GM23338 (cell line): ENCODE measurements at regions not wholly inside any gene's neighbourhood (a gene's known extent, or its start where the extent isn't known, plus 50 kb on each side); places are given as distances from the start of the nearest gene placed in this dataset.

Source experiments
- ATAC-seq: fragments of 200-7000 bp; cut with Tn5 transposase; 3 replicates; pipeline ENCODE4 v1.9.1; 2020
- DNase-seq: peaks from one replicate; pipeline ENCODE4 v3.0.0-alpha.2; 2015; ENCODE audit warnings: low spot score
- H2AFZ ChIP-seq: fragments of 200-600 bp; sonication (generic); 2 replicates; pipeline ENCODE4 v1.8.0; 2016; ENCODE audit warnings: antibody characterized with exemption, mild to moderate bottlenecking, moderate library complexity
- H3F3A ChIP-seq: fragments of 200-600 bp; sonication (generic); replicated peaks from 2 replicates; pipeline ENCODE4 v1.8.0; 2017; ENCODE audit warnings: antibody characterized with exemption, mixed run types, low read depth
- H3K27ac ChIP-seq: fragments of 200-600 bp; sonication (generic); 2 replicates; pipeline ENCODE4 v1.6.1; 2016; ENCODE audit warnings: low read depth
- H3K27me3 ChIP-seq: fragments of 200-600 bp; sonication (generic); 2 replicates; pipeline ENCODE4 v1.8.0; 2016; ENCODE audit warnings: mild to moderate bottlenecking, mixed run types, moderate library complexity; ENCODE audit not compliant: insufficient read depth
- H3K36me3 ChIP-seq: fragments of 200-600 bp; sonication (generic); 2 replicates; pipeline ENCODE4 v1.8.0; 2016; ENCODE audit warnings: mild to moderate bottlenecking; ENCODE audit not compliant: insufficient read depth
- H3K4me1 ChIP-seq: fragments of 200-600 bp; sonication (generic); 2 replicates; pipeline ENCODE4 v1.8.0; 2016; ENCODE audit warnings: mild to moderate bottlenecking, moderate library complexity; ENCODE audit not compliant: insufficient read depth
- H3K4me2 ChIP-seq: fragments of 200-600 bp; sonication (generic); 2 replicates; pipeline ENCODE4 v1.7.1; 2017; ENCODE audit warnings: mixed run types
- H3K4me3 ChIP-seq: fragments of 200-600 bp; sonication (generic); 2 replicates; pipeline ENCODE4 v1.6.1; 2016; ENCODE audit warnings: mixed run types
- H3K79me2 ChIP-seq: fragments of 200-600 bp; sonication (generic); replicated peaks from 2 replicates; pipeline ENCODE4 v1.8.0; 2017; ENCODE audit warnings: mild to moderate bottlenecking; ENCODE audit not compliant: insufficient read depth
- H3K9me2 ChIP-seq: fragments of 200-600 bp; sonication (generic); 2 replicates; pipeline ENCODE4 v1.8.0; 2017; ENCODE audit not compliant: insufficient read depth
- H4K20me1 ChIP-seq: fragments of 200-600 bp; sonication (generic); replicated peaks from 2 replicates; pipeline ENCODE4 v1.8.0; 2017; ENCODE audit warnings: mild to moderate bottlenecking; ENCODE audit not compliant: insufficient read depth
- H3K27ac Mint-ChIP-seq: 2 replicates; pipeline ENCODE4 v1.8.0; 2020; ENCODE audit warnings: inconsistent platforms, mild to moderate bottlenecking, moderate library complexity, mixed read lengths
- H3K27me3 Mint-ChIP-seq: 3 replicates; pipeline ENCODE4 v1.8.0; 2022; ENCODE audit warnings: low read depth, mild to moderate bottlenecking, moderate library complexity, mixed read lengths, inconsistent platforms; ENCODE audit not compliant: insufficient read depth, poor library complexity
- H3K36me3 Mint-ChIP-seq: 3 replicates; pipeline ENCODE4 v1.8.0; 2021; ENCODE audit warnings: low read depth, mild to moderate bottlenecking, inconsistent platforms, moderate library complexity, mixed read lengths
- H3K4me1 Mint-ChIP-seq: 3 replicates; pipeline ENCODE4 v1.8.0; 2020; ENCODE audit warnings: mild to moderate bottlenecking, inconsistent platforms, mixed read lengths
- H3K4me3 Mint-ChIP-seq: 3 replicates; pipeline ENCODE4 v1.8.0; 2021; ENCODE audit warnings: moderate library complexity, mild to moderate bottlenecking, inconsistent platforms, mixed read lengths
- H3K9me3 Mint-ChIP-seq: 3 replicates; pipeline ENCODE4 v1.8.0; 2020; ENCODE audit warnings: moderate library complexity, mild to moderate bottlenecking, inconsistent platforms, mixed read lengths
- CREB1 ChIP-seq: fragments of 250-450 bp; sonication (Bioruptor Pico); IDR thresholded peaks from 2 replicates; pipeline ENCODE4 v1.5.0; 2020; ENCODE audit warnings: low read depth, mild to moderate bottlenecking, moderate library complexity
- EZH2 ChIP-seq: fragments of 200-600 bp; sonication (generic); IDR thresholded peaks from one replicate; pipeline ENCODE4 v1.8.0; 2017; ENCODE audit warnings: antibody characterized with exemption, mild to moderate bottlenecking, low read depth; ENCODE audit not compliant: unreplicated experiment
- EZH2phosphoT487 ChIP-seq: fragments of 200-600 bp; sonication (generic); IDR thresholded peaks from one replicate; pipeline ENCODE4 v1.8.1; 2018; ENCODE audit warnings: antibody characterized with exemption; ENCODE audit not compliant: unreplicated experiment
- JUNB ChIP-seq: IDR thresholded peaks from one replicate; pipeline ENCODE4 v1.6.1; 2016; ENCODE audit warnings: antibody characterized with exemption; ENCODE audit not compliant: unreplicated experiment
- NANOG ChIP-seq: IDR thresholded peaks from 2 replicates; pipeline ENCODE4 v1.6.1; 2016; ENCODE audit warnings: antibody characterized with exemption, borderline replicate concordance
- POLR2AphosphoS5 ChIP-seq: IDR thresholded peaks from 2 replicates; pipeline ENCODE4 v1.6.1; 2016; ENCODE audit warnings: antibody characterized with exemption, low read depth
- STAT1 ChIP-seq: IDR thresholded peaks from one replicate; pipeline ENCODE4 v1.6.1; 2016; ENCODE audit warnings: antibody characterized with exemption; ENCODE audit not compliant: unreplicated experiment
- ZNF114 ChIP-seq: fragments of 250-450 bp; sonication (Bioruptor Pico); IDR thresholded peaks from 2 replicates; pipeline ENCODE4 v1.5.0; 2020; ENCODE audit warnings: mild to moderate bottlenecking, moderate library complexity
- ZNF331 ChIP-seq: fragments of 250-450 bp; sonication (Bioruptor Pico); IDR thresholded peaks from 2 replicates; pipeline ENCODE4 v1.5.0; 2020; ENCODE audit warnings: low read depth, mild to moderate bottlenecking, moderate library complexity
- TF ChIP-seq, protein P1 (sequence below): IDR thresholded peaks from 2 replicates; pipeline ENCODE4 v1.6.1; 2016; ENCODE audit warnings: antibody characterized with exemption
- TF ChIP-seq, protein P2 (sequence below): IDR thresholded peaks from one replicate; pipeline ENCODE4 v1.6.1; 2018; ENCODE audit warnings: antibody characterized with exemption; ENCODE audit not compliant: unreplicated experiment
- TF ChIP-seq, protein P3 (sequence below): fragments of 250-450 bp; sonication (Bioruptor Pico); IDR thresholded peaks from 2 replicates; pipeline ENCODE4 v1.5.0; 2020; ENCODE audit warnings: mild to moderate bottlenecking, moderate library complexity
- TF ChIP-seq, protein P4 (sequence below), 2 experiments: fragments of 200-600 bp in 1 of 2; sonication (generic) in 1 of 2; conservative IDR thresholded peaks; 2 replicates each; pipeline versions ENCODE4 v1.5.1 to v1.6.1; 2016 to 2017; ENCODE audit warnings: antibody characterized with exemption in 2 of 2, low read depth in 2 of 2, mild to moderate bottlenecking in 2 of 2, moderate library complexity in 1 of 2

DNA sequence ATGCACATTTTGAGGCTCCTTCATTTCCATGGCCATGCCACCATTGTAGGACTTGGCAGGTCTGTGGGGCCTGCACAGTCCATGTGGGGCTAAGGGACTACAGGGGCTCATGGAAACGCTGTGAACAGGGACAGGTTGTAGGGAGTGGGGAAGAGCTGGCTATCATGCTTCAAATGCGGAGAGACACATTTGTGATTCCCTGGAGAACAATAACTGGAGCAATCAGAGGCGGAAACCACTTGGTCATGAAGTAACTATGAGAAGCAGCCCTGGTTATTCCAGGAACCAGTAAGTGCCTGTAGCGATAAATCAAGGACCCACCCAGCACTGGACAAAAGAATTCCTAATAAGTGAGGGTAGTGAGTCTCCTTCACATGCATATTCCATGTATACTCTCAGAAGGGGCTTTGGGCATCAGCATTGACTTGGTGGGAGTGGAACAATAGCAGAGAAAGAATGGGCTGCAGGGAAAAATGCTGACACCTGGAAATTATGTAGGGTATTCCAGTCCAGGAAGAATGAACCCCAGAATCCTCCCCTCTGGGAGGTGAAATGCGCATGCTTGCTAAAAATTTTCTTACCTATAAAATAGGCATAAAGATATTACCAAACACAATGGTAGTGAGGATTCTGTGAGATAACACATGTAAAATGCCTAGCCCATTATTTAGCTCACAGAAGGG, 251.4 kb upstream of the ROPN1 start:
- no peak for TF ChIP-seq JUNB
- TF ChIP-seq, protein P1, sequence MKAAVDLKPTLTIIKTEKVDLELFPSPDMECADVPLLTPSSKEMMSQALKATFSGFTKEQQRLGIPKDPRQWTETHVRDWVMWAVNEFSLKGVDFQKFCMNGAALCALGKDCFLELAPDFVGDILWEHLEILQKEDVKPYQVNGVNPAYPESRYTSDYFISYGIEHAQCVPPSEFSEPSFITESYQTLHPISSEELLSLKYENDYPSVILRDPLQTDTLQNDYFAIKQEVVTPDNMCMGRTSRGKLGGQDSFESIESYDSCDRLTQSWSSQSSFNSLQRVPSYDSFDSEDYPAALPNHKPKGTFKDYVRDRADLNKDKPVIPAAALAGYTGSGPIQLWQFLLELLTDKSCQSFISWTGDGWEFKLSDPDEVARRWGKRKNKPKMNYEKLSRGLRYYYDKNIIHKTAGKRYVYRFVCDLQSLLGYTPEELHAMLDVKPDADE = no peak
- no peak for TF ChIP-seq EZH2
- no peak for TF ChIP-seq EZH2phosphoT487
- no peak for TF ChIP-seq ZNF114 (CRISPR knock-in tag)
- no peak for TF ChIP-seq POLR2AphosphoS5
- TF ChIP-seq NANOG = no peak
- TF ChIP-seq, protein P2, sequence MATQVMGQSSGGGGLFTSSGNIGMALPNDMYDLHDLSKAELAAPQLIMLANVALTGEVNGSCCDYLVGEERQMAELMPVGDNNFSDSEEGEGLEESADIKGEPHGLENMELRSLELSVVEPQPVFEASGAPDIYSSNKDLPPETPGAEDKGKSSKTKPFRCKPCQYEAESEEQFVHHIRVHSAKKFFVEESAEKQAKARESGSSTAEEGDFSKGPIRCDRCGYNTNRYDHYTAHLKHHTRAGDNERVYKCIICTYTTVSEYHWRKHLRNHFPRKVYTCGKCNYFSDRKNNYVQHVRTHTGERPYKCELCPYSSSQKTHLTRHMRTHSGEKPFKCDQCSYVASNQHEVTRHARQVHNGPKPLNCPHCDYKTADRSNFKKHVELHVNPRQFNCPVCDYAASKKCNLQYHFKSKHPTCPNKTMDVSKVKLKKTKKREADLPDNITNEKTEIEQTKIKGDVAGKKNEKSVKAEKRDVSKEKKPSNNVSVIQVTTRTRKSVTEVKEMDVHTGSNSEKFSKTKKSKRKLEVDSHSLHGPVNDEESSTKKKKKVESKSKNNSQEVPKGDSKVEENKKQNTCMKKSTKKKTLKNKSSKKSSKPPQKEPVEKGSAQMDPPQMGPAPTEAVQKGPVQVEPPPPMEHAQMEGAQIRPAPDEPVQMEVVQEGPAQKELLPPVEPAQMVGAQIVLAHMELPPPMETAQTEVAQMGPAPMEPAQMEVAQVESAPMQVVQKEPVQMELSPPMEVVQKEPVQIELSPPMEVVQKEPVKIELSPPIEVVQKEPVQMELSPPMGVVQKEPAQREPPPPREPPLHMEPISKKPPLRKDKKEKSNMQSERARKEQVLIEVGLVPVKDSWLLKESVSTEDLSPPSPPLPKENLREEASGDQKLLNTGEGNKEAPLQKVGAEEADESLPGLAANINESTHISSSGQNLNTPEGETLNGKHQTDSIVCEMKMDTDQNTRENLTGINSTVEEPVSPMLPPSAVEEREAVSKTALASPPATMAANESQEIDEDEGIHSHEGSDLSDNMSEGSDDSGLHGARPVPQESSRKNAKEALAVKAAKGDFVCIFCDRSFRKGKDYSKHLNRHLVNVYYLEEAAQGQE = no peak
- no peak for TF ChIP-seq STAT1
- no peak for TF ChIP-seq ZNF331
- TF ChIP-seq, protein P3, sequence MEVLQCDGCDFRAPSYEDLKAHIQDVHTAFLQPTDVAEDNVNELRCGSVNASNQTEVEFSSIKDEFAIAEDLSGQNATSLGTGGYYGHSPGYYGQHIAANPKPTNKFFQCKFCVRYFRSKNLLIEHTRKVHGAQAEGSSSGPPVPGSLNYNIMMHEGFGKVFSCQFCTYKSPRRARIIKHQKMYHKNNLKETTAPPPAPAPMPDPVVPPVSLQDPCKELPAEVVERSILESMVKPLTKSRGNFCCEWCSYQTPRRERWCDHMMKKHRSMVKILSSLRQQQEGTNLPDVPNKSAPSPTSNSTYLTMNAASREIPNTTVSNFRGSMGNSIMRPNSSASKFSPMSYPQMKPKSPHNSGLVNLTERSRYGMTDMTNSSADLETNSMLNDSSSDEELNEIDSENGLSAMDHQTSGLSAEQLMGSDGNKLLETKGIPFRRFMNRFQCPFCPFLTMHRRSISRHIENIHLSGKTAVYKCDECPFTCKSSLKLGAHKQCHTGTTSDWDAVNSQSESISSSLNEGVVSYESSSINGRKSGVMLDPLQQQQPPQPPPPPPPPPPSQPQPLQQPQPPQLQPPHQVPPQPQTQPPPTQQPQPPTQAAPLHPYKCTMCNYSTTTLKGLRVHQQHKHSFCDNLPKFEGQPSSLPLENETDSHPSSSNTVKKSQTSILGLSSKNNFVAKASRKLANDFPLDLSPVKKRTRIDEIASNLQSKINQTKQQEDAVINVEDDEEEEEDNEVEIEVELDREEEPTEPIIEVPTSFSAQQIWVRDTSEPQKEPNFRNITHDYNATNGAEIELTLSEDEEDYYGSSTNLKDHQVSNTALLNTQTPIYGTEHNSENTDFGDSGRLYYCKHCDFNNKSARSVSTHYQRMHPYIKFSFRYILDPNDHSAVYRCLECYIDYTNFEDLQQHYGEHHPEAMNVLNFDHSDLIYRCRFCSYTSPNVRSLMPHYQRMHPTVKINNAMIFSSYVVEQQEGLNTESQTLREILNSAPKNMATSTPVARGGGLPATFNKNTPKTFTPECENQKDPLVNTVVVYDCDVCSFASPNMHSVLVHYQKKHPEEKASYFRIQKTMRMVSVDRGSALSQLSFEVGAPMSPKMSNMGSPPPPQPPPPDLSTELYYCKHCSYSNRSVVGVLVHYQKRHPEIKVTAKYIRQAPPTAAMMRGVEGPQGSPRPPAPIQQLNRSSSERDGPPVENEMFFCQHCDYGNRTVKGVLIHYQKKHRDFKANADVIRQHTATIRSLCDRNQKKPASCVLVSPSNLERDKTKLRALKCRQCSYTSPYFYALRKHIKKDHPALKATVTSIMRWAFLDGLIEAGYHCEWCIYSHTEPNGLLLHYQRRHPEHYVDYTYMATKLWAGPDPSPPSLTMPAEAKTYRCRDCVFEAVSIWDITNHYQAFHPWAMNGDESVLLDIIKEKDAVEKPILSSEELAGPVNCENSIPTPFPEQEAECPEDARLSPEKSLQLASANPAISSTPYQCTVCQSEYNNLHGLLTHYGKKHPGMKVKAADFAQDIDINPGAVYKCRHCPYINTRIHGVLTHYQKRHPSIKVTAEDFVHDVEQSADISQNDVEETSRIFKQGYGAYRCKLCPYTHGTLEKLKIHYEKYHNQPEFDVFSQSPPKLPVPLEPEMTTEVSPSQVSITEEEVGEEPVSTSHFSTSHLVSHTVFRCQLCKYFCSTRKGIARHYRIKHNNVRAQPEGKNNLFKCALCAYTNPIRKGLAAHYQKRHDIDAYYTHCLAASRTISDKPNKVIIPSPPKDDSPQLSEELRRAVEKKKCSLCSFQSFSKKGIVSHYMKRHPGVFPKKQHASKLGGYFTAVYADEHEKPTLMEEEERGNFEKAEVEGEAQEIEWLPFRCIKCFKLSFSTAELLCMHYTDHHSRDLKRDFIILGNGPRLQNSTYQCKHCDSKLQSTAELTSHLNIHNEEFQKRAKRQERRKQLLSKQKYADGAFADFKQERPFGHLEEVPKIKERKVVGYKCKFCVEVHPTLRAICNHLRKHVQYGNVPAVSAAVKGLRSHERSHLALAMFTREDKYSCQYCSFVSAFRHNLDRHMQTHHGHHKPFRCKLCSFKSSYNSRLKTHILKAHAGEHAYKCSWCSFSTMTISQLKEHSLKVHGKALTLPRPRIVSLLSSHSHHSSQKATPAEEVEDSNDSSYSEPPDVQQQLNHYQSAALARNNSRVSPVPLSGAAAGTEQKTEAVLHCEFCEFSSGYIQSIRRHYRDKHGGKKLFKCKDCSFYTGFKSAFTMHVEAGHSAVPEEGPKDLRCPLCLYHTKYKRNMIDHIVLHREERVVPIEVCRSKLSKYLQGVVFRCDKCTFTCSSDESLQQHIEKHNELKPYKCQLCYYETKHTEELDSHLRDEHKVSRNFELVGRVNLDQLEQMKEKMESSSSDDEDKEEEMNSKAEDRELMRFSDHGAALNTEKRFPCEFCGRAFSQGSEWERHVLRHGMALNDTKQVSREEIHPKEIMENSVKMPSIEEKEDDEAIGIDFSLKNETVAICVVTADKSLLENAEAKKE = no peak
- TF ChIP-seq CREB1 (CRISPR knock-in tag) = no peak
- TF ChIP-seq, protein P4, sequence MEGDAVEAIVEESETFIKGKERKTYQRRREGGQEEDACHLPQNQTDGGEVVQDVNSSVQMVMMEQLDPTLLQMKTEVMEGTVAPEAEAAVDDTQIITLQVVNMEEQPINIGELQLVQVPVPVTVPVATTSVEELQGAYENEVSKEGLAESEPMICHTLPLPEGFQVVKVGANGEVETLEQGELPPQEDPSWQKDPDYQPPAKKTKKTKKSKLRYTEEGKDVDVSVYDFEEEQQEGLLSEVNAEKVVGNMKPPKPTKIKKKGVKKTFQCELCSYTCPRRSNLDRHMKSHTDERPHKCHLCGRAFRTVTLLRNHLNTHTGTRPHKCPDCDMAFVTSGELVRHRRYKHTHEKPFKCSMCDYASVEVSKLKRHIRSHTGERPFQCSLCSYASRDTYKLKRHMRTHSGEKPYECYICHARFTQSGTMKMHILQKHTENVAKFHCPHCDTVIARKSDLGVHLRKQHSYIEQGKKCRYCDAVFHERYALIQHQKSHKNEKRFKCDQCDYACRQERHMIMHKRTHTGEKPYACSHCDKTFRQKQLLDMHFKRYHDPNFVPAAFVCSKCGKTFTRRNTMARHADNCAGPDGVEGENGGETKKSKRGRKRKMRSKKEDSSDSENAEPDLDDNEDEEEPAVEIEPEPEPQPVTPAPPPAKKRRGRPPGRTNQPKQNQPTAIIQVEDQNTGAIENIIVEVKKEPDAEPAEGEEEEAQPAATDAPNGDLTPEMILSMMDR (conservative IDR thresholded peaks at IDR 0.05; ENCODE audit: low read depth in 2 of 2) = no peak
- H3K79me2 ChIP-seq = no peaks in the 10 kb centered on the region
- Mint-ChIP-seq H3K36me3 (no peaks in the 10 kb centered on the region), H3K4me1 (no peaks in the 10 kb centered on the region), H3K27me3 (no peaks in the 10 kb centered on the region), H3K9me3 (no peaks in the 10 kb centered on the region), H3K4me3 (no peak overlapping the region), H3K27ac (no peak overlapping the region)
- H3F3A ChIP-seq = no peaks in the 10 kb centered on the region
- ATAC-seq = no peak
- H3K4me3 ChIP-seq = no peak overlapping the region
- H4K20me1 ChIP-seq = no peaks in the 10 kb centered on the region
- H3K36me3 ChIP-seq = no peaks in the 10 kb centered on the region
- no peak overlapping the region for H2AFZ ChIP-seq
- H3K27me3 ChIP-seq = no peaks in the 10 kb centered on the region
- H3K9me2 ChIP-seq = no peaks in the 10 kb centered on the region
- no peak overlapping the region for H3K27ac ChIP-seq
- DNase-seq = no peak
- H3K4me2 ChIP-seq = no peak overlapping the region
- H3K4me1 ChIP-seq = no peaks in the 10 kb centered on the region
